IMR-90 (cell line): ENCODE measurements at regions not wholly inside any gene's neighbourhood (a gene's known extent, or its start where the extent isn't known, plus 50 kb on each side); places are given as distances from the start of the nearest gene placed in this dataset.

Experiments
- BHLHE40 ChIP-seq: fragments of 150-350 bp; IDR thresholded peaks from 2 replicates; pipeline ENCODE4 v1.6.1; 2016; ENCODE audit warnings: mild to moderate bottlenecking, low read depth, low read length
- CEBPB ChIP-seq: IDR thresholded peaks from 2 replicates; pipeline ENCODE4 v1.6.1; 2012; ENCODE audit warnings: low read depth, low read length, improper control_type of control experiment
- CHD1 ChIP-seq: IDR thresholded peaks from 2 replicates; pipeline ENCODE4 v1.6.1; 2012; ENCODE audit warnings: low read depth, low read length, improper control_type of control experiment
- CTCF ChIP-seq: conservative IDR thresholded peaks from 2 replicates; pipeline ENCODE4 v1.5.1; 2012; ENCODE audit warnings: mild to moderate bottlenecking, low read depth, low read length, improper control_type of control experiment
- ELK1 ChIP-seq: fragments of 150-350 bp; IDR thresholded peaks from 2 replicates; pipeline ENCODE4 v1.6.1; 2016; ENCODE audit warnings: low read depth, mild to moderate bottlenecking, low read length, moderate library complexity, borderline replicate concordance
- MAZ ChIP-seq: IDR thresholded peaks from 2 replicates; pipeline ENCODE4 v1.6.1; 2012; ENCODE audit warnings: low read depth, mild to moderate bottlenecking, low read length, improper control_type of control experiment, moderate library complexity, borderline replicate concordance
- MXI1 ChIP-seq: IDR thresholded peaks from 2 replicates; pipeline ENCODE4 v1.6.1; 2012; ENCODE audit warnings: low read depth, mild to moderate bottlenecking, low read length, moderate library complexity, borderline replicate concordance
- NFE2L2 ChIP-seq: fragments of 150-350 bp; IDR thresholded peaks from 2 replicates; pipeline ENCODE4 v1.6.1; 2016; ENCODE audit warnings: low read depth, mild to moderate bottlenecking, low read length
- POLR2A ChIP-seq: IDR thresholded peaks from 2 replicates; pipeline ENCODE4 v1.6.1; 2012; ENCODE audit warnings: mild to moderate bottlenecking, low read depth, low read length
- RAD21 ChIP-seq: IDR thresholded peaks from 2 replicates; pipeline ENCODE4 v1.6.1; 2012; ENCODE audit warnings: low read length, improper control_type of control experiment
- RCOR1 ChIP-seq: IDR thresholded peaks from 2 replicates; pipeline ENCODE4 v1.6.1; 2012; ENCODE audit warnings: mild to moderate bottlenecking, low read length, improper control_type of control experiment; ENCODE audit not compliant: insufficient replicate concordance
- RFX5 ChIP-seq: IDR thresholded peaks from 2 replicates; pipeline ENCODE4 v1.8.0; 2012; ENCODE audit warnings: low read depth, mild to moderate bottlenecking, low read length, moderate library complexity
- SMC3 ChIP-seq: fragments of 150-350 bp; IDR thresholded peaks from 2 replicates; pipeline ENCODE4 v1.6.1; 2016; ENCODE audit warnings: low read depth, mild to moderate bottlenecking, antibody characterized with exemption, low read length, moderate library complexity
- USF2 ChIP-seq: fragments of 150-350 bp; IDR thresholded peaks from 2 replicates; pipeline ENCODE4 v1.6.1; 2017; ENCODE audit warnings: mild to moderate bottlenecking, antibody characterized with exemption, low read length, low read depth

GRCh38 chr9:26781906-26782305 lies 110.7 kb downstream of the CAAP1 start:
- TF ChIP-seq CTCF (no peak), MXI1 (no peak), POLR2A (no peak), CEBPB (no peak), MAZ (no peak), ELK1 (no peak), RCOR1 (no peak), SMC3 (no peak), CHD1 (no peak), RAD21 (no peak), BHLHE40 (no peak), RFX5 (no peak), NFE2L2 (no peak), USF2 (no peak)
